ENCODE measurements at regions not wholly inside any gene's neighbourhood (a gene's known extent, or its start where the extent isn't known, plus 50 kb on each side); places are given as distances from the start of the nearest gene placed in this dataset.

DNA sequence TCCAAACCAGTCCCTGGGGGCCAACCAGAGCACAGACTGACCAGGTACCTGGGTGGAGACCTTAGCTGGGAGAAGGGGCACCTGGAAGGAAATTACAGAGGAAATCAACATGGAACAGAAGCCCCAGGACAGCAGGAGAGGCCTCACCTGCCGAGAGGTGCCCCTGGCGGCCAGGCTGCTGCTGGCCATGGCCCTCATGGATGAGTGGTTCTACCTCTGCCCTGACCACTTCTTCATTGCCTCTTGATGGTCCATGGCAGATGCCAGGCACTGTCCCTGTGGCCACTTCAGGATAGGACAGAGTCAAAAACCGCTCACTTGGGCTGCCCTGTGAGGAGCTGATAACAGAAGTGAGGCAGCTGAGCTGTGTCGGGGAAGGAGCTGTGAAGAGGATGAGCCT lies 73.1 kb upstream of the GNG2 start:
- ChIA-PET POLR2A (no interaction called here), CTCF (no interaction called here)

More for the DNA sequence above, 73.1 kb upstream of the GNG2 start:
- no peaks in the 10 kb centered on the region for H3F3A ChIP-seq (replicated peaks; ENCODE audit: insufficient read depth)
- H3K27ac ChIP-seq (ENCODE audit: low read depth in 2 of 2, low read length in 1 of 2) = no peak overlapping the region
- TF ChIP-seq TEAD4 (IDR thresholded peaks at IDR 0.05; ENCODE audit: borderline replicate concordance, insufficient read depth) (no peak), REST (IDR thresholded peaks at IDR 0.05; ENCODE audit: low read depth, low read length) (no peak), TCF12 (IDR thresholded peaks at IDR 0.05) (no peak), ELF1 (IDR thresholded peaks at IDR 0.05) (no peak), USF1 (IDR thresholded peaks at IDR 0.05; ENCODE audit: borderline replicate concordance, low read depth) (no peak), MXI1 (IDR thresholded peaks at IDR 0.05; ENCODE audit: low read depth, low read length) (no peak), PBX3 (IDR thresholded peaks at IDR 0.05) (no peak), FOXM1 (IDR thresholded peaks at IDR 0.05; ENCODE audit: low read depth) (no peak), SMC3 (IDR thresholded peaks at IDR 0.05; ENCODE audit: low read depth, low read length) (no peak), GABPA (IDR thresholded peaks at IDR 0.05; ENCODE audit: low read depth) (no peak), TAF1 (IDR thresholded peaks at IDR 0.05; ENCODE audit: borderline replicate concordance, low read depth, low read length) (no peak), SIN3A (IDR thresholded peaks at IDR 0.05; ENCODE audit: borderline replicate concordance, low read depth, low read length) (no peak), RAD21 (IDR thresholded peaks at IDR 0.05; ENCODE audit: low read length) (no peak), RFX5 (IDR thresholded peaks at IDR 0.05; ENCODE audit: low read length) (no peak), GATA2 (CRISPR knock-in tag; IDR thresholded peaks at IDR 0.05) (no peak), FOSL2 (IDR thresholded peaks at IDR 0.05; ENCODE audit: borderline replicate concordance, low read depth) (no peak)
- TF ChIP-seq, protein P1, sequence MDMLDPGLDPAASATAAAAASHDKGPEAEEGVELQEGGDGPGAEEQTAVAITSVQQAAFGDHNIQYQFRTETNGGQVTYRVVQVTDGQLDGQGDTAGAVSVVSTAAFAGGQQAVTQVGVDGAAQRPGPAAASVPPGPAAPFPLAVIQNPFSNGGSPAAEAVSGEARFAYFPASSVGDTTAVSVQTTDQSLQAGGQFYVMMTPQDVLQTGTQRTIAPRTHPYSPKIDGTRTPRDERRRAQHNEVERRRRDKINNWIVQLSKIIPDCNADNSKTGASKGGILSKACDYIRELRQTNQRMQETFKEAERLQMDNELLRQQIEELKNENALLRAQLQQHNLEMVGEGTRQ (IDR thresholded peaks at IDR 0.05; ENCODE audit: borderline replicate concordance, low read depth, low read length) = no peak
- H4K20me1 ChIP-seq (ENCODE audit: insufficient read depth) = no peaks in the 10 kb centered on the region
- no peak overlapping the region for H2AFZ ChIP-seq (ENCODE audit: low read depth)
- 45% methylated on average over 2 of the region's 4 CpGs for WGBS (ENCODE audit: low lambda C conversion rate)
- no peaks in the 10 kb centered on the region for H3K36me3 ChIP-seq (replicated peaks in 1 of 2; ENCODE audit: control insufficient read depth in 1 of 2, insufficient read depth in 2 of 2, low read length in 1 of 2)
- no peaks in the 10 kb centered on the region for H3K9me2 ChIP-seq
- no peak overlapping the region for H3K4me3 ChIP-seq (ENCODE audit: low read depth in 2 of 2, low read length in 1 of 2)
- no peak for DNase-seq
- no peaks in the 10 kb centered on the region for H3K9me3 ChIP-seq
- no peaks in the 10 kb centered on the region for H3K79me2 ChIP-seq (ENCODE audit: insufficient read depth)
- H3K9ac ChIP-seq = no peak overlapping the region
- no peak overlapping the region for H3K4me2 ChIP-seq
- H3K4me1 ChIP-seq (ENCODE audit: control insufficient read depth in 1 of 2, insufficient read depth in 2 of 2, low read depth in 1 of 2, low read length in 1 of 2) = no peaks in the 10 kb centered on the region; a peak in 1 of 4 replicates
- no peaks in the 10 kb centered on the region for H3K27me3 ChIP-seq (ENCODE audit: insufficient read depth)
